ENCODE measurements at regions not wholly inside any gene's neighbourhood (a gene's known extent, or its start where the extent isn't known, plus 50 kb on each side); places are given as distances from the start of the nearest gene placed in this dataset.
"Not testable (repeated sequence)": the region's sequence is repeated elsewhere in the genome, so short reads cannot be mapped to it uniquely, and the experiment has no call there.

- TF ChIP-seq CTCF (conservative IDR thresholded peaks at IDR 0.05; ENCODE audit: low read depth, low read length): no peak
- H3K4me3 ChIP-seq (ENCODE audit: low read length): peak overlapping the region; percentile 68
- DNase-seq (ENCODE audit: low read depth): no peak
Observed at GRCh38 chr7:114082642-114083165, 163.9 kb upstream of the PPP1R3A start.

GRCh38 chr7:114081606-114082425 lies 163.0 kb upstream of the PPP1R3A start:
- DNase-seq (ENCODE audit: low read depth): peak; percentile 46
- peak overlapping the region; percentile 68 for H3K4me3 ChIP-seq (ENCODE audit: low read length)
- peak; percentile 61 for TF ChIP-seq CTCF (conservative IDR thresholded peaks at IDR 0.05; ENCODE audit: low read depth, low read length)

GRCh38 chr7:114077158-114077524 lies 158.3 kb upstream of the PPP1R3A start:
- DNase-seq (ENCODE audit: low read depth); H3K4me3 ChIP-seq (ENCODE audit: low read length): not testable (repeated sequence)

- H3K4me3 ChIP-seq (ENCODE audit: low read length); DNase-seq (ENCODE audit: low read depth): not testable (repeated sequence)
Observed at GRCh38 chr7:114076392-114077157, 157.8 kb upstream of the PPP1R3A start.

- no peak for DNase-seq (ENCODE audit: low read depth)
- no peak overlapping the region for H3K4me3 ChIP-seq (ENCODE audit: low read length)
- no peak for TF ChIP-seq CTCF (conservative IDR thresholded peaks at IDR 0.05; ENCODE audit: low read depth, low read length)
Observed at GRCh38 chr7:114073701-114074100, 154.9 kb upstream of the PPP1R3A start.

- no peak for DNase-seq (ENCODE audit: low read depth)
- H3K4me3 ChIP-seq (ENCODE audit: low read length): no peak overlapping the region
- TF ChIP-seq CTCF (conservative IDR thresholded peaks at IDR 0.05; ENCODE audit: low read depth, low read length): no peak
Observed at GRCh38 chr7:114070246-114070645, 151.4 kb upstream of the PPP1R3A start.

- DNase-seq (ENCODE audit: low read depth): no peak
- no peak for TF ChIP-seq CTCF (conservative IDR thresholded peaks at IDR 0.05; ENCODE audit: low read depth, low read length)
- H3K4me3 ChIP-seq (ENCODE audit: low read length): no peak overlapping the region
Observed at GRCh38 chr7:114062810-114063209, 144.0 kb upstream of the PPP1R3A start.

GRCh38 chr7:114051871-114052331 lies 133.1 kb upstream of the PPP1R3A start:
- no peak for DNase-seq (ENCODE audit: low read depth)
- no peak overlapping the region for H3K4me3 ChIP-seq (ENCODE audit: low read length)
- no peak for TF ChIP-seq CTCF (conservative IDR thresholded peaks at IDR 0.05; ENCODE audit: low read depth, low read length)
